HG02610 (cell line): ENCODE measurements at regions not wholly inside any gene's neighbourhood (a gene's known extent, or its start where the extent isn't known, plus 50 kb on each side); places are given as distances from the start of the nearest gene placed in this dataset.

Experiments used
- ATAC-seq: cut with Tn5 transposase; IDR thresholded peaks from one replicate; pipeline ENCODE4 v1.9.1; 2021; ENCODE audit warnings: mild to moderate bottlenecking, moderate library complexity; ENCODE audit not compliant: unreplicated experiment

DNA sequence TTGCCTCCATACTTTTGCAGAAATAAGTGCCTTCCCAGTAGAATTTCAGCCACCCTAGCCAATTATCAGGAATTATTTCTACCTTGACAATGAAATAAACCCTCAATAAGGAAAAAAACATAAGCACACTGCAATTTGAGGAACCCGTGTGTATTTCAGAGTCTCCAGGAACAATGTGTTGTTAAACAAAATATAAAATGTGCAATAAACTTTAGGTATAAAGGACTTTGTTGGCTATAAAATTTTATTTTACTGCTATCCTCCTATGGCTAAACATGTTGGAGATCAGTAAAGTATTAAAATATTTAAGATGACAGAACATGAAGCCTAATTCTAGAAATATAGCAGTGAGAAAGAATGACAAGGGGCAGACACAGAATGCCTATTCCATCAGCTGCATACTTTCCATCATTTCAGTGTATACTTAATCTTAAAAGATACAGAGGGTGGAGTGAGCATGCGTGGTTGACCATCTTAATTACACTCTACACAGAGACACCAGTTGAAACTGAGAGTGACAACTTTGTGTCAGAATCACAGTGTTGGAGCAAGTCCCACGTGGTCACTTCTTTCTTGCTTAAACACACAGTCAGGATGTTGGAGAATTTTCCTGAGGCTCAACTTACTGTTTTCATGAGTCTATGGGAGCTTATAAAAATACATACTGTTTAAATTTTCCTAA is 79.0 kb upstream of the SUCLG2 start:
- no peak for ATAC-seq

DNA sequence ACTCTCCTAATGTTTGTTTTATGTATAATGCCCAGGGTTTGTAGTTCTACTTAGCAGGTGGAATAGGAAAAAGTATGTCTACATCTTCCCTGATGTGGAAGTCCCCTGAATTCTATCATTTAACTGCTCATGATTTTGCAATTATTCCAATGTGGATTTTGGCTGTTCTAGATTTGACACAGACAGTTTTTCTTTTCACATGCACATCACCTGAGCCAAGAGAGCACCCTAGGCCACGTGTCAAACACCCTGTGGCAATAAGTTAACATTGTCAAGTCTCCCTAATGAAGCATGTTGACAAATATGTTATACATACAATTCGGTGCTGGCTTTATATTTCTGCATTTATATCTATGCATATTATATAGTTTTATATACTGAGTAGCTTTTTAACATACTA is 70.0 kb upstream of the SUCLG2 start:
- ATAC-seq: no peak

DNA sequence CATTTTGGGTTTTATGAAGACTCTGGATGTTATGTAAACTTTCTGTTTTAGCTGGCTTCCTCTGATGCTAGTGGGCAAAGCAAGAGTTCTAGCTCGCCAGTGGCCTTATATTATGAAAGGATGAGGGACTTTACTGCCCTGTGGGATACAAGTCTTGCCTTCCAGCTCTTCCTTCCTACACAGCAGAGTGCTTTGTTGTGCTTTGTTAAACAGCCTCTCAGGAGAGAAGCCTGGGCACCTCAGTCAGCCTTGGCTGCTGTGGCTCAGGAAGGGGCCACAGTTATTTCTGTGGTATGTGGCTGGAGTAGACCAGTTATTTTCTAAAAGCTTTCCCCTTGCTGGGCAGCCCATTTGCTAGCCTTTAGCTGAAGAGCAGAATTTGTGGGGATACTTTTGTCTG is 69.5 kb upstream of the SUCLG2 start:
- no peak for ATAC-seq

DNA sequence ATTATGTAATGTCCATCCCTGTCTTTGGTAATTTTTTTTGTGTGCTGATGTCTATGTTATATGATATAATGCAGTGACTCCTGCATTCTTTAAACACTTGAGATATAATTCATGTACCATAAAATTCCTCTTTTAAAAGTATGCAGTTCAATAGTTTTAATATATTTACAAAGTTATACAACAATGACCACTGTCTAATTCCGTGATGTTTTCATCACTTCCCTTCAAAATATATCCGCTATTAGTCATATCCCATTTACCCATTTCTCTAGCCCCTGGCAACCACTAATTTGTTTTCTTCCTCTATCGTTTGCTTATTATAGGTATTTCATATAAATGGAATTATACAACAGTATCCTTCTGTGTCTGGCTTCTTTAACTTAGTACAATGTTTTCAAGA is 64.9 kb upstream of the SUCLG2 start:
- no peak for ATAC-seq

DNA sequence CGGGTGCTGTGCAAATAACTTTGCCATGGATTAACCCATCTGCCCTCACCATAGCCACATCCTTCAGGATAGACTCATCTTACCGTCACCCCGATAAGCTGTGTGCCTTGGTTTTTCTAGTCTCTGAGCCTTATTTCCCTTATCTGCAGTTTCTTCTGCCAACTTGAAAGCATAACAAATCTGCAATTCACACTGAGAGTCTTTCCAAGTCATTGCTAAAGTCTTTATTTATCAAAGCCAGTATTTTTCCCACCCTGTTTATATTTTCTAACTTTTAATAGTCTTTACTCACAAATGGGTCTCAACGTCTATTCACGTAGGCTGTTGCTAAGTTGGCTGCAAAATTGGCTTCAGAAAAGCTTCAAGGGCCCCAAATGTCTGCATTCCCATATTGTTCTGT is 61.6 kb upstream of the SUCLG2 start:
- ATAC-seq: no peak

DNA sequence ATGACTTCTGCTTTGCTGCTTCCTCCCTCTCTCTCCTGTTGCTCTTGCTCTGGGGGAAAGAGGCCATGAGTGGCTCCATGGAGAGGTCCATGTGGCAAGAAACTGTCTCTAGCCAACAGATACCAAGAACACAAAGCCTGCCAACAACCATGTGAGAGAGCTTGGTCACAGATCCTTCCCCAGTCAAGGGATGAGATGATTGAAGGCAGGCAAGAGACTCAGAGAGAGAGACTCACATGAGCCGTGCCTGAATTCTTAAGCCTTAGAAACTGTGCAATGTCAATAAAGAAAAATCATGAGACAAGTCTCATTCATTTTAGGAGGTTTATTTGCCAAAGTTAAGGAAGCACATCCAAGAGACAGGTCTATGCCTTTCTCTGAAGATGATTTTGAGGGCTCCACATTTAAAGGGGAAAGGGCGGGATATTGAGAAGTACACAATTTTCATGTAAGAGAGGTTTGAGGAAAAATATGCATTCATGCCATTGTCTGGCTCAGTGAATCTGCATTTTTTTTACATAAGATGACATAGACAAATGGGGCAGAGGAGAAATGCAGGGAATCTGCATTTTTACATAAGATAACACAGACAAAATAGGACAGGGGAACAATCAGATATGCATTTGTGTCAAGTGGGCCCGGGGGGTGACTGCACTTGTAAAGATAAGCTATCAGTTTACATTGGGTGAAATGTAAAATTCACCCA is 59.5 kb upstream of the SUCLG2 start:
- ATAC-seq: no peak

DNA sequence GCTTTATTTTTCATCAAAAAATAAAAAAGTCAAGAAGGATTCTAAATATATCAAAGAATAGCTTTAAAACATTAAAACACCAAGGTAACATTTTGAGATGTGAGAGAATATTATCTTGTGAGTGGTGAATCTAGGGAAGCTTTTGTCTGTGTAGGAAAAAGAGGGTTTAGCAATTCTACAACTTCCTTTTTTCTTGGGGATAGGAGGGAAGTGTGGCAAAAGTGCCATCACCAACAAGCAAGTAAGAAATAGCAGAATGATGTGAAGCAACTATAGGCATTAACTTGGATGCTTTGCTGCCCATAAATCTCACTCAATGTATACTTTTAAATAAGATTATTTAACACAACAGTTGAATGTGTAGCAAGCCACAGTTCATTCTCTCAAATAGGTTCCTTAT is 57.8 kb upstream of the SUCLG2 start:
- ATAC-seq: no peak

DNA sequence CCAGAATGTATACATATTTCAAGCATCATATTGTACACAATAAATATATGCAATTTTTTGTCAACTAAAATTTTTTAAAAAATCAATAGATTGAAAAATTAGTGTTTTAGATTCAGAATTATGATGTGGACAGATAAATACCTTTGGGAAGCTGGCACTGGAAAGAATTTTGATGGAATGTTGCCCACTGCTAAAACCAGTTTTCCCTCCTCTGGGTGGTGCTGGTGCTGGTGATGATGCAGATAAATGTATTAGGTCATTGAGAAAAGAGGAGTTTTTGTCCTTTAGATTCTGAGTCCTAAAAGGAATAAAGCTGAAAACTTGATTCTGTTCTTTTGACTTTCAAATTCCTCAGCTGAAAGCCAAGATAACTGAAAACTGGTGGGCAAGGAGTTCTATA is 56.0 kb upstream of the SUCLG2 start:
- no peak for ATAC-seq

DNA sequence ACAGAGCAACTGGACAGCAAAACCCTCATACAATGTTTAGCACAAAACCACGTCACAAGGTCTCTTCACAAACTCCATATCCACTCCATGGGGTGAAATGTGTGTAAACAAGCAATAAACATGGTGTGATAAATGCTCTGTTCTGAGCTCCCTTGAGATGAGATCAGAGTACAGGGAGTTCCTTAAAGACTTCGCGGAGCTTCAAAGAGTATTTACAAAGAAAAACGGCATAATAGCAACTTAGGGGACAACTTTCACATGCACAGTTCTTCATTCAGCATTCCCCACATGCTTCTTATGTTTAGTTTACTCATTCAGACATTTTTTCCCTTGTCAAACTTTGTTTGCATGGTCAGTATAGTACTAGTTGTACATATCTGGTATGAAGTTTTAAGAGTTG is 52.5 kb upstream of the SUCLG2 start:
- no peak for ATAC-seq

DNA sequence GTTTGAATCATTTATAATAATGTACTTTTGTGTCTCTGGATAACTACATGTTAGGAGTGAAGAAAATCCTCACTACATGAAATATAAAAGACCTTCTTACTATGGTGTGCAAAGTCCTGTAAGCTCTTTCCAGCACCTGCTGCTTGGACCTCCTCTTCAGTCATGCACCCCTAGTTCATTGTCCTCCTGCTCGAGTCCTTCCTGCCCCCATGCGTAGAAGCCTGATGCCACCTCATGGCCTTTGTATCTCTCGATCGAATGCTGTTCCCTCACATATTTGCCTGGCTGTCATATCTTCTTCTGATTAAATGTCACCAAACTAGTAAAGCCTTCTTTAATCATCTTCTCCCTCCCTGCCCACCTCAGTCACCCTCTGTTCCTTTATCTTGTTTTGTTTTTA is 49.9 kb upstream of the SUCLG2 start:
- ATAC-seq: no peak
